ENCODE measurements at regions not wholly inside any gene's neighbourhood (a gene's known extent, or its start where the extent isn't known, plus 50 kb on each side); places are given as distances from the start of the nearest gene placed in this dataset.

DNA sequence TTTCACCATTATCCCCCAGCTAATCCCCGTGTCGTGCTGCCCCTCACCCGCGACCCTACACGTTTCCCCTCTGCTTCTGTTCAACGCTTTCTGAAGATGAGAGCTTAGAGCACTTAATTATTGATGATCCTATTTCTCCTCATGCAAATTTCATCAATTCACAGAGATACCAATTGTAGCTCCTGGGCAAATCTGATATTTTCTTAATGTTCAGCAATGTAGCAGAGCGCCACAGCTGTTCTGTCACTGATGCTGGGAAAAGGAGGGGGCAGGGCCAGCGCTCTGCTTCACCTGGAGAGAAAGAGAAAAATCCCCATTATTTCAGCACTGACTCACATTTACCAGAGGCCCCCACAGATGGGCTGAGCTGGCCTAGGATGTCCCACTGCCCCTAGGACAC lies 121.2 kb downstream of the TTLL2 start:
- TF ChIP-seq, protein P1, sequence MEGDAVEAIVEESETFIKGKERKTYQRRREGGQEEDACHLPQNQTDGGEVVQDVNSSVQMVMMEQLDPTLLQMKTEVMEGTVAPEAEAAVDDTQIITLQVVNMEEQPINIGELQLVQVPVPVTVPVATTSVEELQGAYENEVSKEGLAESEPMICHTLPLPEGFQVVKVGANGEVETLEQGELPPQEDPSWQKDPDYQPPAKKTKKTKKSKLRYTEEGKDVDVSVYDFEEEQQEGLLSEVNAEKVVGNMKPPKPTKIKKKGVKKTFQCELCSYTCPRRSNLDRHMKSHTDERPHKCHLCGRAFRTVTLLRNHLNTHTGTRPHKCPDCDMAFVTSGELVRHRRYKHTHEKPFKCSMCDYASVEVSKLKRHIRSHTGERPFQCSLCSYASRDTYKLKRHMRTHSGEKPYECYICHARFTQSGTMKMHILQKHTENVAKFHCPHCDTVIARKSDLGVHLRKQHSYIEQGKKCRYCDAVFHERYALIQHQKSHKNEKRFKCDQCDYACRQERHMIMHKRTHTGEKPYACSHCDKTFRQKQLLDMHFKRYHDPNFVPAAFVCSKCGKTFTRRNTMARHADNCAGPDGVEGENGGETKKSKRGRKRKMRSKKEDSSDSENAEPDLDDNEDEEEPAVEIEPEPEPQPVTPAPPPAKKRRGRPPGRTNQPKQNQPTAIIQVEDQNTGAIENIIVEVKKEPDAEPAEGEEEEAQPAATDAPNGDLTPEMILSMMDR (IDR thresholded peaks at IDR 0.05): no peak
- no peak for TF ChIP-seq POLR2A (IDR thresholded peaks at IDR 0.05)
